Fibroblast of the conjunctiva (primary cell): ENCODE measurements at regions not wholly inside any gene's neighbourhood (a gene's known extent, or its start where the extent isn't known, plus 50 kb on each side); places are given as distances from the start of the nearest gene placed in this dataset.
"Not testable (repeated sequence)": the region's sequence is repeated elsewhere in the genome, so short reads cannot be mapped to it uniquely, and the experiment has no call there.

Experiments used
- DNase-seq: peaks from one replicate; pipeline ENCODE4 v3.0.0-alpha.2; 2010; ENCODE audit warnings: low read depth

DNA sequence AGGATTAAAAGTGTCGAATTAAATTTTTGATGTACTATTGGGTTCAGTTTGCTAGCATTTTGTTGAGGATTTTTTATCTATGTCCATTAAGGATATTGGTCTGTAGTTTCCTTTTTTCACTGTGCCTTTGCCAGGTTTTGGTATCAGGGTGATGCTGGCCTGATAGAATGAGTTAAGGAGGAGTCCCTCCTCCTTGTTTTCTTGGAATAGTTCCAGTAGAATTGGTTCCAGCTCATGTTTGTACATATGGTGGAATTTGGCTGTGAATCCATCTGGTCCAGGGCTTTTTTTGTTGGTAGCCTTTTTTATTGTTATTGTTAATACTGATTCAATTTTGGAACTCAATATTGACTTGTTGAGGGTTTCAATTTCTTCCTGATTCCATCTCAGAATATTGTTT lies 141.8 kb downstream of the SIM1 start:
- DNase-seq = no peak

DNA sequence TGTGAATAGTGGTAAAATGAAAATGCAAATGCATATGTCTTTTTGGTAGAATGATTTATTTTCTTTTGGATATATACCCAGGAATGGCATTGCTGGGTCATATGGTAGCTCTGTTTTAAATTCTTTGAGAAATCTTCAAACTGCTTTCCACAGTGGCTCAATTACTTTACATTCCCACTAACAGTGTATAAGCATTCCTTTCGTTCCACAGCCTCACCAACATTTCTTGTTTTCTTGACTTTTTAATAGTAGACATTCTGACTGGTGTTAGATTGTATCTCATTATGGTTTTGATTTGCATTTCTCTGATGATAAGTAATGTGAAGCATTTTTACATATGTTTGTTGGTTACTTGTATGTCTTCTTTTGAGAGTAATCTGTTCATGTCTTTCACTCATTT lies 144.0 kb downstream of the SIM1 start:
- DNase-seq = no peak

DNA sequence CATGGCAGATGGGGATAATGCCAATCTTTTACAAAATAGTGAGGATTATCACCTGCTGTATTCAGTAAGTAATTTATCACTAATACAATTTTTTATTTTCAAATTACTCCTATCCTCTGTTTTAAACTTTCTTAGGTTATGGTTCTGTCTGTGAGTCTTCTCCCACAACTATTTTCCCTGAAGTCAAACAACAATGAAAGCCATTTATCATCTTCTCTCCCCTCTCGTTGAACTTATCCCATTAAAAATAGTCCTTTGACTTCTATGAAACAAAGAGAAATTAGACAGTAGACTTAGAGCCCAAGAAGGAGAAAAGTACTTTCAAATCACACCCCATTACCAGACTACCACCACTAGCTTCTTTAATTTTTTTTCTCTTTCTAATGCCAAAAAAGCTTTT lies 147.7 kb downstream of the SIM1 start:
- DNase-seq = no peak

DNA sequence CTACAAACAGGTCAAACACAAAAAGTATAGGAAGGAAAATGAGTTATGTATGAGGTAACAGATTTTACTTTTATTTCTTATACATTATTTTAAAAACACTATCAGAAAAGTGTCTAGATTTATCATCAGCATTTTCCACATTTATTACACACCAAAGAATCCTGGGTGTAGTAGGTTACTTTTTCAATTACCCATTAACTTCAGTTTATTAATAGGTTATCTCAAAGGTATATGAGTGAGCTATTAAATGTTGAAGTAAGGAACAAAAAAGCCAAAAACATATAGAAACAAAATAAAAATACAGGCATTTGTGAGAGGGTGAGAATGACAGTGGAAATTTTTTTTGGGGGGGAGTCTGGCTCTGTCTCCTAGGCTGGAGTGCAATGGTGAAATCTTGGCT lies 150.5 kb downstream of the SIM1 start:
- DNase-seq = no peak

DNA sequence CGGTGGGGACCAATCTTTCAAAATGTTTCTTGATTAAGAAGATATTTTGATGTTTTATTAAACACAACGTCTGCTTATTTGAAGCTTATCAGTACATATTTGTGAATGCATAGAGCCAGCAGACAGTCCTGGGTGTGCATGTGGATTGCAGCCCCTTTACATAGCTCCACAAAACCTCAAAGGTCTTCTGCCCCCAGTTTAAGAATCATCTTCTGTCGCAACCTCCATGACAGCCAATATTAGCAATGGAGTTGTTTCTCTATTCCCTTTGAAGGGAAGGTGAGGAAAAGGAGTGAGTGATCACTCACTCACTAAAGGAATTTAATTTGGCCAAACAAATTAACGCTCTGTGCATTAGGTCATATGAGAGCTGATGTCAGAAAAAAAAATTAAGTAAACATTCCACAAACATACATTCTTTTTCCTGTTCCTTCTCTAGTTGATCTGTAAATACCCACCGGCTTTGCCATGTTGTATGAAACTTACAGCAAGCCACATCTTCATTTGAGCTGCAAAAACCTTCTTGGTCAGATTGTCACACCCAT lies 152.9 kb downstream of the SIM1 start:
- no peak for DNase-seq

DNA sequence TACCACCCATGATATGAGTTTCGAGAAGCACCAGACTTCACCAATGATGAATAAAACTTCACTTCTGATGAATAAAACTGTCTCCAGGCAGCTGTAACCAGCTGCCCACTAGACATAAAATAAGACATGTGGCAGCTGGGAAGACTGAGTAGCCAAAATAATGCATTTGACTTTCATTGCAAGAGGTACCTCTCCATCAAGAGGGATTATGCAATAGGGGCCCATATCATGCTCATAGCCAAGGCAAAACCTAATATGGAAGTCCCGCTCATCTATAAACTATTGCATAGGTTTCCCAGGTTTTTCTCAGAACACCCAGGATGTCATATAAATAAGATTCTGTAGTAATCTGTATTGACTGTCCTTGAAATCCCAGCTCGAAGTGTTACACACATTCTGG lies 155.5 kb downstream of the SIM1 start:
- DNase-seq = no peak

DNA sequence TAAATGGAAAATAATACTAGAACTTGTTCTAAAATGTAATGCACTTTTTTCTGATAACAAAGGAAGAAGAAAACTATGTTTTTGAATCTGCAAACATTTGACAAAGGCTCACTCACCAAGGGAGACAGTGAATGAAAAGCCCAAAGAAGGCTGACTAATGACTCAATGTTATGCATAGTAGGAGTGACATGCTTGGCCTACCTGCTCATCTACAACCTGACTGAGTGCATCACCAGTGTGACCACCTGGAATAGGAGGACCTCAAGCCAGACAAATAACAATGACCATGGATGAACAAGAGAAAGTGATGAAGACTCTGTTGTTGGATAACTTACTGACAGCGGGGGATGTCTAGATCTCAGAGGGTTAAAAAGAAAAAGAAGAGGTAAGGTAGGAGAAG lies 157.2 kb downstream of the SIM1 start:
- DNase-seq = no peak

DNA sequence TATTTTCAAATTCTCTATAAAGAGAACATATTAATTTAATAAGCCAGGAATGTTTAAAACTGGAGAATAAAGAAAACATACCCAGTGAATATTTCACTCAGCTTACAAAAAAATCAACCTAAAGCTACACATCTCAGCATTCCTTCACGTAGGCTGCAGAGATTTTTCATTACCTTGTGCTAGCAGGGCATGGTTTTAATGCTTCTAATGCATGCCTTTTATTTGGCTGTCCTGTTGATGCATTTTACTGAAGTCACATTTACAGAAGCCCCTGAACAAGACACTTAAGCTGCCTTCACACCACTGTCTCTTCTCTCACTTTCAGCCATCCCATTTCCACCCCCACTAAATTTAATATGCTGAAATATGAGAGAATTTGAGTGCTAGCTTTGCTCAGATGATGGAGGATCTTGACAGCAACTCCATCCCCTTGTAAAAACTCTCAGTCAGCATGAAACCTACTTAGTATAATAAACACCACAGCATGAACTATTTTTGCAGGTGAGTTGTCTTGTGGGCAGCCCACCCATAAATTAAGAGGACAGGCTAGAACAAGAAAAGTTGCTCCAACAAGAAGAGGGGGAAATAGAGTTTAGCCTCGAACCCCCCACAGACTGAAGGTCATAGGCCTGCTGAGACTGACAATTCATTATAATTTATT lies 159.4 kb downstream of the SIM1 start:
- no peak for DNase-seq

DNA sequence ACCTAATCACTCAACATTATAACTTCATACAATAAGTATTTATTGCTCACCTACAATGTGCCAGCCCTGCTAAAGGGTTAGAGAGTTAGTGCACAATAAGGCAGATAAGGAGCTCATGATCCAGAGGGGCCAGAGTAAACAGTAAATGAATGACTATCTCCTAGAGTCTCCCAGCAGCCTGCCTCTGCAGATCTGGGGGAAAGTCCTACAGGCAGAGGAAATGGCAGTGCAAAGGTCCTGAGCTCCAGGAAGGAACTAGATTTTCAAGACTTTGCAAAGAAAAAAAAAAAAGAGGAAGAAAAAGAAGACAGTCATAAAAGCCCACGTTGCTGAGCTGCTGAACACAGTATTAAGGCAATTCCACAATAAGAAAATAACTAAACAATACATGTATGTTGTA lies 160.1 kb downstream of the SIM1 start:
- DNase-seq = no peak

DNA sequence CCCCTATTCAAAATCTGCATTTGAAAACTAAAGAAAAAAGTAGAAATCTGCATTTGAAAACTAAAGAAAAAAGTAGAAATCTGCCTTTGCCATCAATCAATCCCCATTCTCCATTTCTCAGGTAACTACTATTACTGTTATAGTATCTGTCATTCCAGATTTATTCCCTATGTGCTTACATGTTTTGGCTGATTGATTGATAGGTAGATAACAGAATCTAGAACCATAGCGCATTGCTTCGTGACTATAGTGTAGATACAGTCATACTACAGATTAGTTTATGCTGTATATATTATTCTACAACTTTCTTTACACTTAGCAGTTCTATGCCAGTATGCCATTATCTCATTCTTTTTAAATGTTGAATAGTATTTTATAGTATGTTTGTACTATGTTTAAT lies 163.0 kb downstream of the SIM1 start:
- DNase-seq = no peak

DNA sequence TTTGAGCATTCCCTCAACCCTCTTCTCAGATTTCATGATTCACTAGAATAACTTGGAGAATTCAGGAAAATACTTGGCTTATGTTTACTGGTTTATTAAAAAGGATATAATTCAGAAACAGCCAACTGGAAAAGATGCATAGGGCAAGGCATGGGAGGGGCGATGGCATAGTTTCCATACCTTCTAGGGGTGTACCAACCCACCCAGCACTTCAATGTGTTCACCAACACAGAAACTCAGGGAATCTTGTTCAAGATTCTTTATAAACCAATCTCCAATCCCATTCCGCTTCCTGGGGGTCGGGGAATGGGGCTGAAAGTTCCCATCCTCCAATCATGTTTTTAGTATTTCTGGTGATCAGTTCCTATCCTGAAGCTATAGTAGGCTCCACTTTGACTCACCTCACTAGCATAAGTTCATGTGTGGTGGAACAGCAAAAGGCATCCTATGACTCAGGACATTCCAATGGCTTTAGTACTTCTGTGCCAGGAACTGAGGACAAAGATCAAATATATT lies 164.4 kb downstream of the SIM1 start:
- DNase-seq = peak; percentile 84

DNA sequence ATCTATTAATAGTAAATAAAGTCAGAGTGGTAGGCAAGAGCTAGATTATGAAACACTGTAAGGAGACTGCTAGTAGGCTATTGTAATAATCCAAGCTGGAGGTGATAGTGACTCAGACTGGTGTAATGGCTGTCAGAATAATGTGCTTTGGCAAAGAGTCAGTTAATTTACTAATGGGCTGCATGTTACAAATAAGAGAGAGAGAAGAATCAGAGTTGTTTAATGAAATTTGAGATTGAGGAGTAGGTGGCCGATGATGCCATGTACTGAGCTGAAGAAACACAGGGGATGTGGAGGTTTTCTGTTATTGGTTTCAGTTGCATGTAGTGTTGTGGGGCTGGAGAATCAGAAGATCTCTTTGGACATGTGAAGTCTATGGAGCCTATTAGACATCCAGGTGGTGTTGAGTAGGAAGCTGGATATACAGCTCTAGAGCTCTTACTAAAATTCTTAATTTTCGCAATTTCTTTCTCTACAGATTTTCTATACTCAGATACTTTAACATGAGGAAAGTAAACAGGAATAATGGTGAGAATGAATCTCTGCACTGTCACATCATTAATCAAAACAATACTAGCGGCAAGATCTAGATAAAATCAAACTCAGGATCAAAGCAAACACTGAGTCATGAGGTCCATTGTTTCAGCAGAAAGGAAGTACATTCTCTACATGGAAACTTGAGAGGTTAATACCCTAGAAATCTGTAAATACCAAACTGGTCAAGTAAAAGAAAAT lies 167.7 kb downstream of the SIM1 start:
- DNase-seq = peak; percentile 44

DNA sequence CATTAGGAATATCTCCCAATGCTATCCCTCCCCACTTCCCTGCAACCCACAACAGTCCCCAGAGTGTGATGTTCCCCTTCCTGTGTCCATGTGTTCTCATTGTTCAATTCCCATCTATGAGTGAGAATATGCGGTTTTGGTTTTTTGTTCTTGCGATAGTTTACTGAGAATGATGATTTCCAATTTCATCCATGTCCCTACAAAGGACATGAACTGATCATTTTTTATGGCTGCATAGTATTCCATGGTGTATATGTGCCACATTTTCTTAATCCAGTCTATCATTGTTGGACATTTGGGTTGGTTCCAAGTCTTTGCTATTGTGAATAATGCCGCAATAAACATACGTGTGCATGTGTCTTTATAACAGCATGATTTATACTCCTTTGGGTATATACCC lies 169.5 kb downstream of the SIM1 start:
- not testable (repeated sequence) for DNase-seq

DNA sequence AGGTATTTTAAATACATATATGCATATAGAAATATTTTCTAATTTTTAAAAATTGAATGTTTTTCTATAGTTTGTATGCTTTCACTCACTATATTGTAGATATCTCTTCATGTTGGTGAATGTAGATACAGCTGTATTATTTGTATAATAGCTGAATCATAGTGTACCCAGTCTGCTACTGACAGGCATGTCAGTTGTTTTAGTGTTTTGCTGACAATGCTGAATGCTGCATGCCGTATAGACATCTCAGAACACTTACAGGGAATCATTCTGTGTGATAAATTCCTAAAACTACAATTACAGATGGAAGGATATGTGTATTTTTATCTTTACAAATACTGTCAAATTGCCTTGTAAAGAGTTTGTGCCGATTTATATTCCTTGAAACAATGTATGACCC lies 175.4 kb downstream of the SIM1 start:
- no peak for DNase-seq

DNA sequence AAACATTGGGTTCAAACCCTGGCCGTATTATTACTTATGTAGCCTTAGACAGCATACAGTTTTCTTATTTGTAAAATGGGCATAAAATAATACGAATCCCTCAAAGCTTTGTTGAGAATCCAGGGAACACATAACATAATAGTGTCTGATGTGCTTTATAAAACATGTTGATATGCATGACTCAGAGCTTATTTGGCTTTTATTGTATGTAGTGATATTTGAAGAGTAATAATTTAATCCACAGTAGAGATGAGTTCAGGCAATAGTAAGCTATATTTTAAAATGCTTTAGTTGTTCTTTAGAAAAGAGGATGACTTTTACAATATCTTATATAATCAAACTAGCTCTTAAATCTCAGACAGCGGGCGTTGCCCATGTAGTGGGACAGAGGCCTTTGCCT lies 176.4 kb downstream of the SIM1 start:
- no peak for DNase-seq

DNA sequence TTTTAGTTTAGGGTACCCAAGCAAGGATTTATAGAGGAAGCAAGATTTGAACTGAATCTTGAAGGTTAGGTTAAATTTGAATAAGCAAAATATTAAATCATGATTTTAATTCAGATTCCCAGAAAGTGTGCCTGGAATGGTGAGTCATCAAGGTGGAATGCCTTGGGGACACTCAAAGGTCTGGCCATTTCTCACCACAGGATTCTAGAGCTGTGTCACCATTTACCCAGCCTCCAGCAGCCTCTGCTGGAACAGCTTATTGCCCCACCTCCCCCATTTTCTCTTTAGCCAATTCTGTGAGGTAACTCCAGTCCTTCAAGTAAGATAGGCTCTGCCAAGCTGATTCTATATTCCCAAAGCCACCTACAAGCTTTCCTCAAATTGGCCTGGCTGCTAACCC lies 181.4 kb downstream of the SIM1 start:
- DNase-seq = no peak

DNA sequence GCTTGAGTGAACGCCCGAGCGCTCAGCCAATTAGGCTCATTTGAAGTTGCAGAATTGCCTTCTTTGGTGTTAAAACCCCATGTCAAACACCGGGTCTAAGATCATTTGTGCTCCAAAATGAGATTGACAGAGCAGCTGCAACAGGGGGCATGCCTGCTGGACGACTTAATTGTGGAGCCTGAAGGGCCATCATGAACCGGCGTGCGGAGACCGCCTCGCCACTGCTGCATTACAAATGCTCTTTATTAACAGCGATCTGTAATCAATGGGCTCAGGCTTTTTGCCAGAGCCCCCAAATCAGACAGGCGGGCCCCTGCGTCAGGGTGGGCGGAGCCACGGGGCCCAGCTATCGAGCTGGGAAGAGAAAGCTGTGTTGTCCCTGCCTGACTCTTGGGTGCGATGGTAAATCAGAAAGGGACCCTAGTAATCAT lies 183.2 kb downstream of the SIM1 start:
- DNase-seq = no peak

DNA sequence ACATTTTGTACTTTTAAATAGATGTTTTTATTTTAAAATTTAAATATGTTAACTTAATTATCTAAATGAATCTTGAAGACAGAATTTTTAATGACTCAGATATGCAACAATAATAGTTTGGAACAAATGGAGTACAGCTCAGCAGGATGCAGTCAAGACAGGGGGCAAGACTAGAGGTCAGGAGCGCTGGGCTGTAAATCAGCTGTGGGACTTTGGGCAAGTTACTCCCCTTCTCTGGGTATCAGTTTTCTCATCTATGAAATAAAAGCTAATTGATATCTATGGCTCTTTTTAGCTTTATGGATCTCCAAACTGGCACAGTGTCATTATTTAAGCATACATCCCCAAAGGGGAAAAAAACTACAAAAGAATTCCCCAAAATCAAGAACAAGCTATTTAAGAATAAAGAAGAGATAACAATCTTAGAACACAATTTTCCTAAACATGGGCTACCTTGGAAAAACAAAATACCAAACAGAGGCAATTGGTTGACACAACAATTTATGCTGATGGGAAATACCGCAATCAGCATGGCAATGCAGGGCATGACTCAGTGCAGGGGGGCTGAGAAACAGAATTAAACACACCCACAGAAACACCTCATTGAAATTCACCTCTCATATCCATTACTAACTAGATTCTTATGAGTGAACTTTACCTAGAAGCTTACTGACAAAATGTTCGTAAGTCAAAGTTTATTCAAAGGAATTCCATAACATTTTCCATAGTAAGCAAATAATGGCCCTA lies 188.2 kb downstream of the SIM1 start:
- DNase-seq = no peak

DNA sequence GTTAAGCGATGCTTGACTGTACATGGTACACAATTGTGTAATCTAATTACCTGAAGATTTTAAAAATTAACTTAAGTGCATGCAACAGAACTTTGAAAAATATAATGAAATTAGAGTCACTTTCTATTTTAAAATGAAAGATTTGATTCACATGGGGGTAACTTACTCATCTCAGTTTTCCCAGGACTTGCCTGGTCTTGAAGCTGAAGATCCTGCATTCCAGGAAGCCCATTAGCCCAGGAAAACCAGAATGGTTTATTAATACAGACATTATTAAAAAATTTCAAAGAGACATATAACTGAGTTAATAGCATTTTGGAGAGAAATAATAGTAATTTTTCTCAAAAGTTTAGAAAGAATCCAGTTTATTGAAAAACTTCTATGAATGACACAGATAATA lies 190.6 kb downstream of the SIM1 start:
- no peak for DNase-seq

DNA sequence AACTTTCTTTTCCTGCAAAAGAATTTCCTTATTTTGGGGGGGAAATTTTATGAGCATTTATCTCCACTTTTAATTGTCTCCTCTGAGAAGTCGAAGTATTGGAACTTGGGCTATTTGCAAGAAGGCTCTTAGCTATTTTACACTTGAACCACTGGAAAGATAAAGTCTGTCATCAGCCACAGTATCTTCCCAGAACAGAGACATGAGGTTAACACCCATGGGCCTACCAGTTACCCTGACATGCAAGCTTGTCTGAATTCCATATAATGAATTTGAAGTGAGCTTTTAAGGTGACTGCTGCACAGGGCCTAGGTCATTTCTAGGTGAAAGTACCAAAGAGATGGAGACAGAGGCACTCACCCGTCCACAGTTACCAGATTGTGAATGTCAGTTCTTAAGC lies 193.1 kb downstream of the SIM1 start:
- no peak for DNase-seq

DNA sequence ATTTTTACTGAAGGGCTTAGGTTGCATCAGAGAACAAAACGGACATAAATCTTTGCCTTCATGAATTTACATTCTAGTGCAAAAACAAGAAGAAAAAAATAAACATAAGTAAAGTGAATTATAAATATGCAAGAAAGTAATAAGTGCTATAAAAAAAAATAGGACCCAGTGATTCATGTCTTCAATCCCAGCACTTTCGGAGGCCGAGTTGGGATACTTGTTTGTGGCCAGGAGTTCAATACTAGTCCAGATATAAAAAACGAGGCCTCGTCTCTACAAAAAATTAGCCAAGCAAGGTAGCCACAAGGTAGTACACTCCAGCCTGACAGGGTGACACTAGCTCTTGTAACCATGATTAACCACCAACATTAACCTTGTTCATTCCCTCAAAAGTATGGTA lies 193.5 kb downstream of the SIM1 start:
- no peak for DNase-seq

DNA sequence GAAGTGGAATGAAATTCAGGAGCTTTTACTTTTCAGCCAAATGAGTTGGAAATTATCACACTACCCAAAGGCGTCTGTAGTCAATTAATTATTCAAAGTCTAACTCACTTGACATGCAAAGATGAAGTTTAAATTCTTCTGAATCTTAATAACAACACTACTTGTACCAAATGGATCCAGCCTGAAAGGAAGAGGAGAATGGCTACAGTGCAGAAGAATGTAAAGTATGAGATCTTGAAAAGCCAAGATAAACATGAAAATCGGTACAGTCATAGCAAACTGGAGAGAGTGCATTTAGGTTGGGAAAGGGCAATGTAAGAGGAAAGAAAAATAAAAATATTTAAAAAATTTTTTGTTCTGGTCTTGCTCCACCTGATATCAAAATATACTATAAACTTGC lies 195.5 kb downstream of the SIM1 start:
- DNase-seq = peak; percentile 51

DNA sequence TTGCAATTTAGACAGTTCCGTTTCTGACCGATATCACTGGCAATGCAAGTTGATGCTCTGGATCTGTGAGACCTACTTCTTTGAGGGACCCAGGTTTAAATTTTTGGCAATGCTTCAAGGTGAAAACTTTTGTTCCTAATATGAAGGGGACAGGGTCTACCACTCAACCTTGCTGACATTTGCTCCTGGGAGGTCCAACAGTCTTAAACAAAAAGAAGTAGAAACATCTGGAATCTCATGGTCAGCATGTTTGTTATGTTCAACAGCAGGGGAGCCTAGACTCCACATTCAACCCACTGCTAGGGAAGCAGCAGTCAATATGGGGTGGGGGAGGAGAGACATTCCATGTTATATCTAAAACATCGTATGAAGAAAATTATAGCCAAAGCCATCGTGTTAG lies 196.4 kb downstream of the SIM1 start:
- DNase-seq = no peak
